ENCODE measurements at regions not wholly inside any gene's neighbourhood (a gene's known extent, or its start where the extent isn't known, plus 50 kb on each side); places are given as distances from the start of the nearest gene placed in this dataset.
"Not testable (repeated sequence)": the region's sequence is repeated elsewhere in the genome, so short reads cannot be mapped to it uniquely, and the experiment has no call there.

GRCh38 chr22:25497716-25498115 is 66.8 kb upstream of the GRK3 start:
- H3K4me3 ChIP-seq (ENCODE audit: low read depth, low read length): no peak overlapping the region
- TF ChIP-seq CTCF (IDR thresholded peaks at IDR 0.05; ENCODE audit: insufficient read depth, low read length): no peak
- DNase-seq (ENCODE audit: low read depth): no peak

- not testable (repeated sequence) for H3K4me3 ChIP-seq (ENCODE audit: low read depth, low read length); DNase-seq (ENCODE audit: low read depth)
Measured at GRCh38 chr22:25500671-25501070, 63.8 kb upstream of the GRK3 start.

GRCh38 chr22:25504017-25504416 is 60.5 kb upstream of the GRK3 start:
- not testable (repeated sequence) for H3K4me3 ChIP-seq (ENCODE audit: low read depth, low read length); DNase-seq (ENCODE audit: low read depth)

GRCh38 chr22:25508161-25508560 is 56.3 kb upstream of the GRK3 start:
- TF ChIP-seq CTCF (IDR thresholded peaks at IDR 0.05; ENCODE audit: insufficient read depth, low read length): no peak
- DNase-seq (ENCODE audit: low read depth): no peak
- no peak overlapping the region for H3K4me3 ChIP-seq (ENCODE audit: low read depth, low read length)

GRCh38 chr22:25508761-25509321 is 55.6 kb upstream of the GRK3 start:
- TF ChIP-seq CTCF (IDR thresholded peaks at IDR 0.05; ENCODE audit: insufficient read depth, low read length): no peak
- DNase-seq (ENCODE audit: low read depth): no peak
- no peak overlapping the region for H3K4me3 ChIP-seq (ENCODE audit: low read depth, low read length)

- TF ChIP-seq CTCF (IDR thresholded peaks at IDR 0.05; ENCODE audit: insufficient read depth, low read length): no peak
- H3K4me3 ChIP-seq (ENCODE audit: low read depth, low read length): no peak overlapping the region
- DNase-seq (ENCODE audit: low read depth): no peak
Measured at GRCh38 chr22:25509374-25509791, 55.1 kb upstream of the GRK3 start.

GRCh38 chr22:25510876-25511275 is 53.6 kb upstream of the GRK3 start:
- H3K4me3 ChIP-seq (ENCODE audit: low read depth, low read length): no peak overlapping the region
- DNase-seq (ENCODE audit: low read depth): no peak
- no peak for TF ChIP-seq CTCF (IDR thresholded peaks at IDR 0.05; ENCODE audit: insufficient read depth, low read length)

GRCh38 chr22:25511725-25512124 is 52.8 kb upstream of the GRK3 start:
- no peak for TF ChIP-seq CTCF (IDR thresholded peaks at IDR 0.05; ENCODE audit: insufficient read depth, low read length)
- no peak for DNase-seq (ENCODE audit: low read depth)
- no peak overlapping the region for H3K4me3 ChIP-seq (ENCODE audit: low read depth, low read length)
